GM20000 (cell line): ENCODE measurements at regions not wholly inside any gene's neighbourhood (a gene's known extent, or its start where the extent isn't known, plus 50 kb on each side); places are given as distances from the start of the nearest gene placed in this dataset.

Experiments used
- DNase-seq: peaks from one replicate; pipeline ENCODE4 v3.0.0; 2012; ENCODE audit warnings: low spot score
- TF ChIP-seq, protein P1 (sequence below): IDR thresholded peaks from 2 replicates; pipeline ENCODE4 v1.5.1; 2012; ENCODE audit warnings: mild to moderate bottlenecking, control low read depth; ENCODE audit errors: extremely low read depth, missing control alignments

DNA sequence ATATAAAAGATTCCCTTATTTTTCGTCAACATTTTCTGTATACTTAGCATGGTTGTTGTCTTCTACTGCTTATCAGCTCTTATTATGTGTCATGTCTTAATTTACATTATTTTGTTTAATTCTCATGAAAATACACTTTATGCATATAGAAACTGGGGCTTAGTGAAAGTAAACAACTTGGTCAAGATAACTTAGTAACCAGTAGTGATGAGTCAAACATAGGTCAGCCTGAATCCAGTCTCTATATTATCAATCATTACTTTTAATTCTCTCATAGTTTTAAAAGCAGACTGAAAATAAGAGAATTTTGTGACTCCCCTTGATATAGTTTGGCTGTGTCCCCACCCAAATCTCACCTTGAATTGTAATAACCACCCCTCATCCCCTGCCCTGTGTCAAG, 119.6 kb upstream of the TPK1 start:
- no peak for DNase-seq
- TF ChIP-seq, protein P1, sequence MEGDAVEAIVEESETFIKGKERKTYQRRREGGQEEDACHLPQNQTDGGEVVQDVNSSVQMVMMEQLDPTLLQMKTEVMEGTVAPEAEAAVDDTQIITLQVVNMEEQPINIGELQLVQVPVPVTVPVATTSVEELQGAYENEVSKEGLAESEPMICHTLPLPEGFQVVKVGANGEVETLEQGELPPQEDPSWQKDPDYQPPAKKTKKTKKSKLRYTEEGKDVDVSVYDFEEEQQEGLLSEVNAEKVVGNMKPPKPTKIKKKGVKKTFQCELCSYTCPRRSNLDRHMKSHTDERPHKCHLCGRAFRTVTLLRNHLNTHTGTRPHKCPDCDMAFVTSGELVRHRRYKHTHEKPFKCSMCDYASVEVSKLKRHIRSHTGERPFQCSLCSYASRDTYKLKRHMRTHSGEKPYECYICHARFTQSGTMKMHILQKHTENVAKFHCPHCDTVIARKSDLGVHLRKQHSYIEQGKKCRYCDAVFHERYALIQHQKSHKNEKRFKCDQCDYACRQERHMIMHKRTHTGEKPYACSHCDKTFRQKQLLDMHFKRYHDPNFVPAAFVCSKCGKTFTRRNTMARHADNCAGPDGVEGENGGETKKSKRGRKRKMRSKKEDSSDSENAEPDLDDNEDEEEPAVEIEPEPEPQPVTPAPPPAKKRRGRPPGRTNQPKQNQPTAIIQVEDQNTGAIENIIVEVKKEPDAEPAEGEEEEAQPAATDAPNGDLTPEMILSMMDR: no peak

DNA sequence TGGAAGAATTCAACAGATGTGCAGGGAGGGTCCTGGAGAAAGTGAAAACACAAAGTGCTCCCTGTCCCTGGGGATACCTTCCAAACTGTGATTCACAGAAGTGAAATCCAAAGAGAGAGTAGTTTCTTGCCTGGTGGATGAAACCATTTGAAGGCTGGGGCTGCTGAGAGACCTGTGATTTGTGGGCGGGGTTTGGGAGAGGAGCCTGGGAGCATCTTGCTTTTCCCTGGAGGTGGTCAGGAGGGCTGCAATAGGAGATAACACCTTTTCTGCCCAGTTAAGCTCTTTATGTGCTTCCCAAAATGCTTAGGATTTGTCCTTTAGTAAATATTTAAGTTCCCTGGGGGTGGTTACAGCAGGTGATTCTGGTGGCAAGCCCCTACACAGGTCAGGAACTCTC, 105.3 kb upstream of the TPK1 start:
- TF ChIP-seq, protein P1: no peak

DNA sequence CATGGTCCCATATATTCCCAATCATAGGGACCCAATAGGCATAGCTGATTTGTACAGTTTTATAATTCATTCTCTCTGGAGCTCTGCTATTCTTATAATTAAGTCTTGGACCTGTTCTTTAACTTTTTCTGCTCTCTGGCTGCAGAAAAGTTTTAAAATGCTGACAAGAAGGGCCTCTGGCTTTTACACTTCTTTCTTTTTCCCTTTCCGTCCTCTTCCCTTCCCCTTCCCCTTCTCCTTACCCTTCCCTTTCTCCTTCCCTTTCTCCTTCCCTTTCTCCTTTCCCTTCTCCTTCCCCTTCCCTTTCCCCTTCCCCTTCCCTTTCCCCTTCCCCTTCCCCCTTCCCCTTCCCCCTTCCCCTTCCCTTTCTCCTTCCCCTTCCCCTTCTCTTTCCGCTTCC, 101.3 kb upstream of the TPK1 start:
- TF ChIP-seq, protein P1: no peak

More for the DNA sequence above, 105.3 kb upstream of the TPK1 start:
- no peak for DNase-seq

DNA sequence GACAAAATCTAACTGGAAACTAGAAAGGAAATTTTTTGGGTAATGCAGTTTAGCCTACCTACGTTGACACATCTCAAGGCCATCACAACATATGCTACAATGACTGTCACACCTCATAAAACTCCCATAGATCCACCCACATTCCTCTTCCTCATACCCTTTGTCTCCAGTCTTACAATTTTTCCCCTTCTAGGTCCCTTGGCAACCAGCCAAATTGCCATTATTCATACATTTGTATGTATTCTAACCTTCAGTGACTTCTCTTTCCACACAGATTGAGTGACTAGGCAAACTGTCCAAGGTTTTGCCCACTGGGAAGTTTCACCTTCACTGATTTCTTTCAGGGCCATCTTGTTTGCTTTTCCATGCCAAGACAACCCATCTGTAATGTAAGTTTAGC, 100.5 kb upstream of the TPK1 start:
- no peak for DNase-seq
- TF ChIP-seq, protein P1: no peak

More for the DNA sequence above, 101.3 kb upstream of the TPK1 start:
- no peak for DNase-seq

DNA sequence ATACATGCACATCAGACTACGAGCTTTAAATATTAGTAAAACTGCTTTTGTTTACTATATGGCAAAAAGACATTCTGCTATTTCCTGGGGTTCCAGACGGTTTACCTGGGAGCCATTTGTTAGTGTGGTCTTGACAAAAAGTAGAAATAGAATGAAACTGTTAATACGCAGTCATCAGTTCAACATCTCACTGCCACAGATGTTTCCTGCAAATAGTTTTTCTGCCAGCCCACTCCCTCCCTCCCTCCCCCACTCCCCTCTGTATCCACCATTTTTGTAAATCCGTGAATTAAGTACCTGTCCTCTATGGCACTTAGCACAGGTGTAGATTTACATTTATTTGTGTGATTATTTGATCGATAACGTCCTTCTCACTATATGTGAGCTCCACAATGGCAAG, 74.6 kb upstream of the TPK1 start:
- DNase-seq: no peak
- TF ChIP-seq, protein P1: no peak

DNA sequence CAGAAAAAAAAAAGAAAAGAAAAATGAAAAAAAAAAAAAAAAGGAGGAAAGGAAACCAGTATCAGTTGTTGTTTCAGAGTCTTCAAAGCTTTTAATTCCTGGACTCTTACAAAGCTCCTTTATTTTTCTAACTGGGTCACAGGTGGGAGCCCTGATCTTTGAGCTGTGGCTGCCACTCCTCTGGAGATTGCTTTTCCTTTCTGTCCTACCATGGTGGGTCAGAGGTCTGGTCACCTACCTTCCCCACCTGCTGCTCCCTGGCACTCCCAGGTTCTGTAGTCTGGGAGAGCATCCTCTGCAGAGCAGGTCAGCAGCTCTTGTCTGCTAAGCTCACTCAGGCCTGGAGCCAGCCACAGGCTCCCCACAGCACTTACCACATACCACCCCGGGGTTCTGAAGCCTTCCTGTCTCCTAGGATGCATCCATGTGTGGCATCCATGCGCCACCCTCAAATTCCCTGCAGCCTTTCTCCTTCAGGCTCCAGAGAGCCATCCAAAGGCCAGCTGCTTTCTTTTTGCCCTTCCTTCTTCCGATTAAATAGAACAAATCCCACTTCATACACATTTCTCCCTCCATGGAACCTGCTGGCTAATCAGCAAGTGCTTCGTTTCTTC, 73.2 kb upstream of the TPK1 start:
- no peak for DNase-seq
- TF ChIP-seq, protein P1: no peak

DNA sequence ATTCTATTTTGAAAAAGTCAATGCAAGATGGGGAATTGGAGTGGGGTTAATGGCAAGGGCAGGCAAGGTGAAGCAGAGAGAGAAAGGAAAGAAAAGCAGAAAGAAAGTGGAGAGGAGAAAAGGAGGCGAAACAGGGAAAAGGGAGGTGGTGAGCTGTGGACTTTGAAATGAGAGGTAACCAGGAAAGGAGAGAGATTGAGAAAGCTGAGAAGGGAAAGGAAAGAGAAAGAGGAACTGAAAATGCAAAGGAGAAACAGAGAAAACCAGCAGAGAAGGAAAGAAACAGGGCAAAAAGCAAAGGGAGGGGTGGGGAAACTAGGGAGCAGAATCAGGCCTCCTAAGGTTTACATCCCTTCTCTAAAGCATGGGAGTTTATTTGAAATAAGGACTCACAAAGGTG, 72.5 kb upstream of the TPK1 start:
- peak; percentile 2 for DNase-seq
- TF ChIP-seq, protein P1: no peak
